Neural cell (in vitro differentiated cells): ENCODE measurements at regions not wholly inside any gene's neighbourhood (a gene's known extent, or its start where the extent isn't known, plus 50 kb on each side); places are given as distances from the start of the nearest gene placed in this dataset.

Experiments
- H2AFZ ChIP-seq: fragments of 200-600, 300-800 bp; sonication (generic), shearing (Covaris generic); 2 replicates; pipeline ENCODE4 v1.6.0; 2014; ENCODE audit warnings: low read depth, mild to moderate bottlenecking, antibody characterized with exemption, low read length, moderate library complexity
- H3F3A ChIP-seq: fragments of 200-600 bp; shearing (Covaris generic); 2 replicates; pipeline ENCODE4 v1.6.1; 2016; ENCODE audit warnings: mild to moderate bottlenecking, moderate library complexity, mixed read lengths, antibody characterized with exemption, low read length; ENCODE audit not compliant: insufficient read depth, poor library complexity, severe bottlenecking
- H3K27ac ChIP-seq: fragments of 200-600, 300-800 bp; sonication (generic), shearing (Covaris generic); 2 replicates; pipeline ENCODE4 v1.5.1; 2014; ENCODE audit warnings: mild to moderate bottlenecking, low read length, moderate library complexity
- H3K27me3 ChIP-seq: fragments of 300-800, 200-600 bp; sonication (generic), shearing (Covaris generic); 2 replicates; pipeline ENCODE4 v1.6.0; 2014; ENCODE audit warnings: mild to moderate bottlenecking, low read depth, low read length, moderate library complexity; ENCODE audit not compliant: insufficient read depth
- H3K36me3 ChIP-seq: fragments of 300-800, 200-600 bp; sonication (generic), shearing (Covaris generic); 2 replicates; pipeline ENCODE4 v1.5.1; 2014; ENCODE audit warnings: mild to moderate bottlenecking, antibody characterized with exemption, low read length, moderate library complexity; ENCODE audit not compliant: insufficient read depth
- H3K4me2 ChIP-seq: fragments of 300-800, 200-600 bp; sonication (generic), shearing (Covaris generic); 2 replicates; pipeline ENCODE4 v1.6.0; 2014; ENCODE audit warnings: mild to moderate bottlenecking, low read length
- H3K4me3 ChIP-seq: fragments of 300-800, 200-600 bp; sonication (generic), shearing (Covaris generic); 2 replicates; pipeline ENCODE4 v1.5.1; 2014; ENCODE audit warnings: mild to moderate bottlenecking, low read length, moderate library complexity
- H3K79me2 ChIP-seq: fragments of 200-600 bp; shearing (Covaris generic); replicated peaks from 2 replicates; pipeline ENCODE4 v1.6.0; 2014; ENCODE audit warnings: mild to moderate bottlenecking, low read length, moderate library complexity; ENCODE audit not compliant: insufficient read depth
- H3K9ac ChIP-seq: fragments of 300-800, 200-600 bp; sonication (generic), shearing (Covaris generic); 2 replicates; pipeline ENCODE4 v1.6.1; 2016; ENCODE audit warnings: mild to moderate bottlenecking, low read length, mixed read lengths
- H3K9me2 ChIP-seq: fragments of 200-600 bp; shearing (Covaris generic); 2 replicates; pipeline ENCODE4 v1.6.1; 2016; ENCODE audit warnings: mild to moderate bottlenecking, low read length, mixed read lengths; ENCODE audit not compliant: insufficient read depth
- H3K9me3 ChIP-seq: fragments of 200-600, 300-800 bp; sonication (generic), shearing (Covaris generic); 2 replicates; pipeline ENCODE4 v1.6.1; 2016; ENCODE audit warnings: mild to moderate bottlenecking, mixed run types, low read length, moderate library complexity, mixed read lengths
- H4K20me1 ChIP-seq: fragments of 200-600 bp; shearing (Covaris generic); 2 replicates; pipeline ENCODE4 v1.6.1; 2016; ENCODE audit warnings: mild to moderate bottlenecking, mixed run types; ENCODE audit not compliant: insufficient read depth
- CTCF ChIP-seq: fragments of 450-650 bp; IDR thresholded peaks from 2 replicates; pipeline ENCODE4 v1.5.1; 2014; ENCODE audit warnings: antibody characterized with exemption, mild to moderate bottlenecking, moderate library complexity; ENCODE audit not compliant: poor library complexity, severe bottlenecking
- EP300 ChIP-seq: fragments of 450-650 bp; conservative IDR thresholded peaks from 2 replicates; pipeline ENCODE4 v1.6.1; 2014; ENCODE audit warnings: antibody characterized with exemption, mild to moderate bottlenecking, moderate library complexity; ENCODE audit not compliant: poor library complexity, severe bottlenecking
- EZH2 ChIP-seq: fragments of 200-600, 300-800 bp; shearing (Covaris generic), sonication (generic); IDR thresholded peaks from 2 replicates; pipeline ENCODE4 v1.6.1; 2014; ENCODE audit warnings: antibody characterized with exemption, low read length, borderline replicate concordance, mild to moderate bottlenecking; ENCODE audit not compliant: insufficient read depth, poor library complexity, severe bottlenecking
- MXI1 ChIP-seq: fragments of 450-650 bp; conservative IDR thresholded peaks from 2 replicates; pipeline ENCODE4 v1.6.1; 2014; ENCODE audit warnings: antibody characterized with exemption, mild to moderate bottlenecking; ENCODE audit not compliant: poor library complexity, severe bottlenecking
- POLR2AphosphoS5 ChIP-seq: IDR thresholded peaks from 2 replicates; pipeline ENCODE4 v1.6.1; 2012
- RAD21 ChIP-seq: fragments of 450-650 bp; conservative IDR thresholded peaks from 2 replicates; pipeline ENCODE4 v1.6.1; 2014; ENCODE audit warnings: antibody characterized with exemption, mild to moderate bottlenecking, moderate library complexity
- SMC3 ChIP-seq: fragments of 450-650 bp; conservative IDR thresholded peaks from 2 replicates; pipeline ENCODE4 v1.6.1; 2014; ENCODE audit warnings: antibody characterized with exemption, mild to moderate bottlenecking, moderate library complexity; ENCODE audit not compliant: poor library complexity
- TAF1 ChIP-seq: IDR thresholded peaks from 2 replicates; pipeline ENCODE4 v1.6.1; 2012; ENCODE audit warnings: low read depth
- TF ChIP-seq, protein P1 (sequence below): IDR thresholded peaks from 2 replicates; pipeline ENCODE4 v1.6.1; 2012; ENCODE audit warnings: borderline replicate concordance

GRCh38 chr11:110988671-110989070 is 256.9 kb upstream of the POU2AF2 start:
- H3K4me2 ChIP-seq, result no peak overlapping the region
- H3K4me3 ChIP-seq, result no peak overlapping the region
- TF ChIP-seq EZH2 (no peak), MXI1 (no peak), TAF1 (no peak), RAD21 (no peak), POLR2AphosphoS5 (no peak), SMC3 (no peak), CTCF (no peak), EP300 (no peak)
- TF ChIP-seq, protein P1, sequence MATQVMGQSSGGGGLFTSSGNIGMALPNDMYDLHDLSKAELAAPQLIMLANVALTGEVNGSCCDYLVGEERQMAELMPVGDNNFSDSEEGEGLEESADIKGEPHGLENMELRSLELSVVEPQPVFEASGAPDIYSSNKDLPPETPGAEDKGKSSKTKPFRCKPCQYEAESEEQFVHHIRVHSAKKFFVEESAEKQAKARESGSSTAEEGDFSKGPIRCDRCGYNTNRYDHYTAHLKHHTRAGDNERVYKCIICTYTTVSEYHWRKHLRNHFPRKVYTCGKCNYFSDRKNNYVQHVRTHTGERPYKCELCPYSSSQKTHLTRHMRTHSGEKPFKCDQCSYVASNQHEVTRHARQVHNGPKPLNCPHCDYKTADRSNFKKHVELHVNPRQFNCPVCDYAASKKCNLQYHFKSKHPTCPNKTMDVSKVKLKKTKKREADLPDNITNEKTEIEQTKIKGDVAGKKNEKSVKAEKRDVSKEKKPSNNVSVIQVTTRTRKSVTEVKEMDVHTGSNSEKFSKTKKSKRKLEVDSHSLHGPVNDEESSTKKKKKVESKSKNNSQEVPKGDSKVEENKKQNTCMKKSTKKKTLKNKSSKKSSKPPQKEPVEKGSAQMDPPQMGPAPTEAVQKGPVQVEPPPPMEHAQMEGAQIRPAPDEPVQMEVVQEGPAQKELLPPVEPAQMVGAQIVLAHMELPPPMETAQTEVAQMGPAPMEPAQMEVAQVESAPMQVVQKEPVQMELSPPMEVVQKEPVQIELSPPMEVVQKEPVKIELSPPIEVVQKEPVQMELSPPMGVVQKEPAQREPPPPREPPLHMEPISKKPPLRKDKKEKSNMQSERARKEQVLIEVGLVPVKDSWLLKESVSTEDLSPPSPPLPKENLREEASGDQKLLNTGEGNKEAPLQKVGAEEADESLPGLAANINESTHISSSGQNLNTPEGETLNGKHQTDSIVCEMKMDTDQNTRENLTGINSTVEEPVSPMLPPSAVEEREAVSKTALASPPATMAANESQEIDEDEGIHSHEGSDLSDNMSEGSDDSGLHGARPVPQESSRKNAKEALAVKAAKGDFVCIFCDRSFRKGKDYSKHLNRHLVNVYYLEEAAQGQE, result no peak
- H3K9ac ChIP-seq, result no peak overlapping the region
- no peaks in the 10 kb centered on the region for H3K36me3 ChIP-seq
- no peaks in the 10 kb centered on the region for H3K9me2 ChIP-seq
- H2AFZ ChIP-seq, result no peak overlapping the region
- no peaks in the 10 kb centered on the region for H3F3A ChIP-seq
- no peaks in the 10 kb centered on the region for H3K27me3 ChIP-seq
- H3K9me3 ChIP-seq, result no peaks in the 10 kb centered on the region
- H3K79me2 ChIP-seq, result no peaks in the 10 kb centered on the region
- no peaks in the 10 kb centered on the region for H4K20me1 ChIP-seq
- H3K27ac ChIP-seq, result no peak overlapping the region

DNA sequence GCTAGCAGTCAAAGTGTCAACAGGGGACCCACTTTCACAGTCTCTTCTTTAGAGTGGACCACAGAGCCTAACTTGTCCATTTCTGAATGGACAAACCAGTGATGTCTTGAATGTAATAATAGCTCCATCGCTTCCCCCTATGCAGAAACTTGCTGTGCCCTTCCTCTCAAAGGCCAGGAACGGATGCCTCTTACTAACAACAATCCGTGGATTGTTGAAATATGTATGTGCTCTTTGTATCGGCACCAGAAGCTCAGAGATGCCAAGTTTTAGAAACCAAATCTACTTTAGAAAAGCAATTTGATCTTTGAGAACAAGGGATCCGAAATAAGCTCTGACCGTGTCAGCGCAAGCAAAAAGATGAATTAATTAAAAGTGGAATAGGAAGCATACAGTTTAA is 259.5 kb upstream of the POU2AF2 start:
- H2AFZ ChIP-seq, result no peak overlapping the region
- no peaks in the 10 kb centered on the region for H3K36me3 ChIP-seq
- no peaks in the 10 kb centered on the region for H3K27me3 ChIP-seq
- H3K9me3 ChIP-seq, result no peaks in the 10 kb centered on the region
- TF ChIP-seq SMC3 (no peak), MXI1 (no peak), EP300 (no peak), CTCF (no peak), EZH2 (no peak), TAF1 (no peak), POLR2AphosphoS5 (no peak), RAD21 (no peak)
- TF ChIP-seq, protein P1, result no peak
- no peak overlapping the region for H3K4me2 ChIP-seq
- H3K27ac ChIP-seq, result no peak overlapping the region
- H3K4me3 ChIP-seq, result no peak overlapping the region
- H3F3A ChIP-seq, result no peaks in the 10 kb centered on the region
- no peaks in the 10 kb centered on the region for H4K20me1 ChIP-seq
- no peaks in the 10 kb centered on the region for H3K9me2 ChIP-seq
- H3K79me2 ChIP-seq, result no peaks in the 10 kb centered on the region
- no peak overlapping the region for H3K9ac ChIP-seq
